IPS-18a (cell line): ENCODE measurements at regions not wholly inside any gene's neighbourhood (a gene's known extent, or its start where the extent isn't known, plus 50 kb on each side); places are given as distances from the start of the nearest gene placed in this dataset.
"Not testable (repeated sequence)": the region's sequence is repeated elsewhere in the genome, so short reads cannot be mapped to it uniquely, and the experiment has no call there.

Experiments
- H3K27ac ChIP-seq: one replicate; pipeline ENCODE4 v1.5.1; 2013; ENCODE audit warnings: low read length
- H3K27me3 ChIP-seq: one replicate; pipeline ENCODE4 v1.6.1; 2013; ENCODE audit warnings: mild to moderate bottlenecking, low read length; ENCODE audit not compliant: control insufficient read depth, insufficient read depth
- H3K36me3 ChIP-seq: one replicate; pipeline ENCODE4 v1.6.1; 2013; ENCODE audit warnings: low read depth, low read length; ENCODE audit not compliant: control insufficient read depth
- H3K4me1 ChIP-seq: one replicate; pipeline ENCODE4 v1.6.1; 2013; ENCODE audit warnings: low read depth, low read length; ENCODE audit not compliant: control insufficient read depth
- H3K4me3 ChIP-seq: one replicate; pipeline ENCODE4 v1.5.1; 2013; ENCODE audit warnings: low read length
- H3K9ac ChIP-seq: one replicate; pipeline ENCODE4 v1.6.1; 2013; ENCODE audit warnings: mild to moderate bottlenecking, low read length, moderate library complexity
- H3K9me3 ChIP-seq: one replicate; pipeline ENCODE4 v1.6.1; 2013; ENCODE audit warnings: low read depth, low read length; ENCODE audit not compliant: control insufficient read depth

- peaks cover 29% of the 10 kb centered on the region for H3K9me3 ChIP-seq
- not testable (repeated sequence) for H3K27me3 ChIP-seq, H3K27ac ChIP-seq, H3K9ac ChIP-seq, H3K4me1 ChIP-seq, H3K36me3 ChIP-seq, H3K4me3 ChIP-seq
These were observed 53.4 kb downstream of the AHSP start for GRCh38 chr16:31581065-31581464.

- not testable (repeated sequence) for H3K9ac ChIP-seq, H3K27ac ChIP-seq, H3K4me3 ChIP-seq, H3K4me1 ChIP-seq, H3K27me3 ChIP-seq, H3K36me3 ChIP-seq
- H3K9me3 ChIP-seq: peaks cover 57% of the 10 kb centered on the region
These were observed 74.2 kb downstream of the AHSP start for GRCh38 chr16:31601737-31602384.

- Histone ChIP-seq H3K36me3 (no peaks in the 10 kb centered on the region), H3K9me3 (peaks cover 54% of the 10 kb centered on the region), H3K4me3 (no peak overlapping the region), H3K4me1 (no peaks in the 10 kb centered on the region), H3K27ac (no peak overlapping the region), H3K9ac (no peak overlapping the region), H3K27me3 (no peaks in the 10 kb centered on the region)
These were observed 90.4 kb downstream of the AHSP start for GRCh38 chr16:31618130-31618529.

- Histone ChIP-seq H3K4me1 (no peaks in the 10 kb centered on the region), H3K27me3 (no peaks in the 10 kb centered on the region), H3K27ac (no peak overlapping the region), H3K9ac (no peak overlapping the region), H3K36me3 (no peaks in the 10 kb centered on the region), H3K9me3 (peaks cover 30% of the 10 kb centered on the region), H3K4me3 (no peak overlapping the region)
These were observed 108.7 kb downstream of the AHSP start for GRCh38 chr16:31636433-31636832.

- H3K9me3 ChIP-seq: peaks cover 58% of the 10 kb centered on the region
- H3K4me3 ChIP-seq: no peak overlapping the region
- no peak overlapping the region for H3K9ac ChIP-seq
- no peaks in the 10 kb centered on the region for H3K4me1 ChIP-seq
- no peaks in the 10 kb centered on the region for H3K27me3 ChIP-seq
- H3K27ac ChIP-seq: no peak overlapping the region
- H3K36me3 ChIP-seq: no peaks in the 10 kb centered on the region
These were observed 113.6 kb downstream of the AHSP start for GRCh38 chr16:31641279-31641678.

GRCh38 chr16:31655674-31656073, 128.0 kb downstream of the AHSP start:
- H3K36me3 ChIP-seq, H3K27me3 ChIP-seq, H3K4me3 ChIP-seq, H3K27ac ChIP-seq, H3K9ac ChIP-seq, H3K4me1 ChIP-seq: not testable (repeated sequence)
- H3K9me3 ChIP-seq: peaks cover 34% of the 10 kb centered on the region

GRCh38 chr16:31664683-31665482, 137.2 kb downstream of the AHSP start:
- Histone ChIP-seq H3K27ac (no peak overlapping the region), H3K4me3 (no peak overlapping the region), H3K27me3 (no peaks in the 10 kb centered on the region), H3K36me3 (no peaks in the 10 kb centered on the region), H3K9ac (no peak overlapping the region), H3K9me3 (peaks cover 51% of the 10 kb centered on the region), H3K4me1 (no peaks in the 10 kb centered on the region)

GRCh38 chr16:31674686-31675085, 147.0 kb downstream of the AHSP start:
- H3K27ac ChIP-seq: no peak overlapping the region
- no peaks in the 10 kb centered on the region for H3K27me3 ChIP-seq
- no peaks in the 10 kb centered on the region for H3K4me1 ChIP-seq
- peaks cover 73% of the 10 kb centered on the region for H3K9me3 ChIP-seq
- no peak overlapping the region for H3K9ac ChIP-seq
- H3K4me3 ChIP-seq: no peak overlapping the region
- no peaks in the 10 kb centered on the region for H3K36me3 ChIP-seq

- H3K36me3 ChIP-seq: no peaks in the 10 kb centered on the region
- H3K27me3 ChIP-seq: no peaks in the 10 kb centered on the region
- peaks cover 73% of the 10 kb centered on the region for H3K9me3 ChIP-seq
- no peak overlapping the region for H3K27ac ChIP-seq
- no peaks in the 10 kb centered on the region for H3K4me1 ChIP-seq
- H3K9ac ChIP-seq: no peak overlapping the region
- H3K4me3 ChIP-seq: no peak overlapping the region
These were observed 149.0 kb downstream of the AHSP start for GRCh38 chr16:31676731-31677130.

- H3K4me1 ChIP-seq: no peaks in the 10 kb centered on the region
- no peak overlapping the region for H3K4me3 ChIP-seq
- no peak overlapping the region for H3K27ac ChIP-seq
- no peaks in the 10 kb centered on the region for H3K27me3 ChIP-seq
- no peaks in the 10 kb centered on the region for H3K36me3 ChIP-seq
- H3K9ac ChIP-seq: no peak overlapping the region
- peaks cover 73% of the 10 kb centered on the region for H3K9me3 ChIP-seq
These were observed 151.1 kb downstream of the AHSP start for GRCh38 chr16:31678649-31679325.

GRCh38 chr16:31689331-31689730, 161.6 kb downstream of the AHSP start:
- H3K4me1 ChIP-seq, H3K27me3 ChIP-seq, H3K27ac ChIP-seq, H3K9ac ChIP-seq, H3K4me3 ChIP-seq, H3K36me3 ChIP-seq: not testable (repeated sequence)
- H3K9me3 ChIP-seq: peaks cover 16% of the 10 kb centered on the region
